ENCODE measurements at regions not wholly inside any gene's neighbourhood (a gene's known extent, or its start where the extent isn't known, plus 50 kb on each side); places are given as distances from the start of the nearest gene placed in this dataset.

DNA sequence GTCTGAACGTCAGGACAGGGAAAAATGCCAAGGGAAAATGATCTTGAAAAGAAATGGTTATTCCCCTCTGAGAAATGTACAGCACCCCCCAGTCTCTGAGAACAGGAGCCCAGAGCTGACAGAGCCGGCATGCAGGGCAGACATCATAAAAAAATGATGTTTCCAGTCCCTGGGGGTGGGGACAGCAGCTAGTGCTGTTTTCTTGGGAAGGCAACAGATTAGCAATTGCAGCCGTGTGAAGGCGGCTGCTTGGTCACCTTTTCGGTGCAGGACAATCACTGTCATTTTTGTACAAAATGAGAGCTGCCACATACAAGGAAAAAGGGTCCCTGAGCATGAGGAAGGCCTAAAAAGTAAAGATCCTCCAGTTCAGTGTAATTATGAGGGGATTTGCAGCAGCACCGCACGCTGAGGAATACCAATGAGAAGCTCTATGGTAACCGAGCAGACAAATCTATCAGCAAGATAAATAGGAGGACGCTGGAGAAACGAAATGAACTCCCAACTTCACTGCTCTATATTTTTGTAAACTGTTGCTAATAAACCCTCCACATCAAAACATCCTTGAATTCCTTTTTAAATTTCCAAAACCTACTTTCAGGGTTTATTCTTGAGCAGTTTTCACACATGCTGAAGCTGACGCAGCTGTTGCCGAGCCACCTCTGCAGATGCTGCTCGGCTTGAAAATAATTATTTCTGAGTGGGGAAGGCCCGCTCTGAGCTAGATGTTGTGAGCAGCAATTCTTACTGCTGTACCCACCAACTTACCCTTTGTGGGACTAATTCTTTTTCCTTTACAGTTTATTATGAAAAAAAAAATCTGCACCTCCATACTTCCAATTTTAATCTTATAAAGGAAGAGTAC is 98.2 kb upstream of the NEBL start:
- TF ChIP-seq, protein P1, sequence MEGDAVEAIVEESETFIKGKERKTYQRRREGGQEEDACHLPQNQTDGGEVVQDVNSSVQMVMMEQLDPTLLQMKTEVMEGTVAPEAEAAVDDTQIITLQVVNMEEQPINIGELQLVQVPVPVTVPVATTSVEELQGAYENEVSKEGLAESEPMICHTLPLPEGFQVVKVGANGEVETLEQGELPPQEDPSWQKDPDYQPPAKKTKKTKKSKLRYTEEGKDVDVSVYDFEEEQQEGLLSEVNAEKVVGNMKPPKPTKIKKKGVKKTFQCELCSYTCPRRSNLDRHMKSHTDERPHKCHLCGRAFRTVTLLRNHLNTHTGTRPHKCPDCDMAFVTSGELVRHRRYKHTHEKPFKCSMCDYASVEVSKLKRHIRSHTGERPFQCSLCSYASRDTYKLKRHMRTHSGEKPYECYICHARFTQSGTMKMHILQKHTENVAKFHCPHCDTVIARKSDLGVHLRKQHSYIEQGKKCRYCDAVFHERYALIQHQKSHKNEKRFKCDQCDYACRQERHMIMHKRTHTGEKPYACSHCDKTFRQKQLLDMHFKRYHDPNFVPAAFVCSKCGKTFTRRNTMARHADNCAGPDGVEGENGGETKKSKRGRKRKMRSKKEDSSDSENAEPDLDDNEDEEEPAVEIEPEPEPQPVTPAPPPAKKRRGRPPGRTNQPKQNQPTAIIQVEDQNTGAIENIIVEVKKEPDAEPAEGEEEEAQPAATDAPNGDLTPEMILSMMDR (IDR thresholded peaks at IDR 0.05) = no peak
- TF ChIP-seq POLR2A (IDR thresholded peaks at IDR 0.05) = no peak
